ENCODE measurements at regions not wholly inside any gene's neighbourhood (a gene's known extent, or its start where the extent isn't known, plus 50 kb on each side); places are given as distances from the start of the nearest gene placed in this dataset.
"Not testable (repeated sequence)": the region's sequence is repeated elsewhere in the genome, so short reads cannot be mapped to it uniquely, and the experiment has no call there.

- no peak for DNase-seq
Measured at GRCh38 chr5:120153551-120153950, 310.5 kb upstream of the PRR16 start.

DNA sequence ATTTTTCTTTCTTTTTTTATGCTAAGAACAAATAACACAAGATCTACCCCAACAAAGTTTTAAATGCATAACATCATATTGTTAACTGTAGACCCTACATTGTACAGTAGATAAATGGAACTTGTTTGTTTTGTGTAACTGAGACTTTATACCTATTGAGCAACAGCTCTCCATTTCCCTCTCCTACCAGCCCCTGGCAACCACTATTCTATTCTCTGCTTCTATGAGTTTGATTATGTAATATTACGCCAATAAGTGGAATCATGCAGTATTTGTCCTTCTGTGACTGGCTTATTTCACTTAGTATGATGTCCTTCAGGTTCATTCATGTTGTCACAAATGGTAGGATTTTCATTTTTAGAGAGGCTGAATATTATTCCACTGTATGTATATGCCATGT lies 308.2 kb upstream of the PRR16 start:
- no peak for DNase-seq

GRCh38 chr5:120158211-120158610 lies 305.9 kb upstream of the PRR16 start:
- DNase-seq = no peak

- no peak for DNase-seq
Measured at GRCh38 chr5:120159155-120159554, 304.9 kb upstream of the PRR16 start.

DNA sequence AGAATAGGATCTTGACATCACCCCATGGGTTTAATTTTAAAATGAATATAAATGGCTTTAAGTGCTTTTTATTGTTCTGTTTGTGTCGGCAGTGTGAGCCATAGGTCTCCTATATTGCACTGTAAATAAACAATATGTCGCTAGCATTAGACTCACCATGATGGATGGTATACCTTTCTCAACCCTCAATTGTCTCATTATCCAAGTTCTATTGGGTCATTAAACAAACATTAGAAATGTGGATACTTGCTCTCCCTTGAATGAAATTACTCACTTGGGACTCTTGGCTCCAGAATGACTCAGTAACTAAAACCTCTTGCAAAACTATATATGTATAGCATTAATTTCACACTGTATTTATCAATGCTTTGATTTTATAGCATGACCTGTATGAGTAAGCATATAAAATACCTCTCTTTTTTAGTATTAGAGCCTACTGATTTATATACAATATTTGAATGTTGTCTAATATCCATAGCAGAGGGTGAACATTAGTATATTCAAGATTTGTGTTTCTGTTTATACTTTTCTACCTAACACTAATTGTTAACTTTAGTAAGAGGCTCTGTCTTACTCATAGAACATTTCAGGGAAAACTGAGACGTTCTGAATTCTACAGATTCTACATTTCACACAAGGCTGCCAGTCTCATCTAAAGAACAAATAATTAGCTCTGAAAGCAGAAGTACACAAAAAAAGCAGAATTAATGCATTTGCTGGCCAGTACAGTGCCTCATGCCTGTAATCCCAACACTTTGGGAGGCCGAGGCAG lies 303.8 kb upstream of the PRR16 start:
- no peak for DNase-seq

DNA sequence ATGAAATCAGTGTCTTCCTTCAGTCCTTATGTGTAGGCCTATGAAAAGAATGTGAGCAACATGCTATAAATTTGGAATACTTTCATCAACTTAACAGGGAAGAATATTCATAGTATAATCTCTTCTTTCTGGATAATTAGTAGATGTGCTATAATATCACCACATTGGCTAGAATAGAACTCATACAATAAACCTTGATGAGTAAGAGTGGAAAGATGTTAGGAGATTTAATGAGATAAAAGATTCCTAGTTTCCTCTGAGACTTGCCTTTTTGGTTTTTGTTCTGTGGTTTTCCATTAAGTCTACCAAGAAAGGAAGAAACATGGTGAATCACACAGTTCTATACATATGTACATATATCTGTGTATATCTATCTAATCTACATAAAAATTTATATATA lies 301.8 kb upstream of the PRR16 start:
- no peak for DNase-seq

DNA sequence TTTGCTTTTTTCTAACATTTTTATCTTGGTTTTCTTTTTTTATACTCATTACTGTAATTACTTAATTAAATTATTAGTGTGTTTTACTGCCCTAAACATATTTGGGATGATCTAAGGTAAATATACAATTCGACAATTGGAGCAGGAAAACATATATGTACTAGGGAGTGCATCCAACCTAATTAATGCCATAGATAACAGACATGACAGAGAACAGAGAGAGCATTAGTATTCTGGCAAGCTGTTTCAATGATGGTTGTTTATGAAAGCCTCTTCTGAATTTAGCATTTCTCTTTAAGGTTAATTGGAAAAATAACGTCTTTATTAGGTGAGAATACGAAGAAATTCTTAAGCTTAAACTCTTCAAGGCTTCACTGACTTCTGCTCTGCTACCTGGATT lies 300.1 kb upstream of the PRR16 start:
- no peak for DNase-seq

GRCh38 chr5:120164986-120165385 lies 299.1 kb upstream of the PRR16 start:
- DNase-seq = no peak

GRCh38 chr5:120173125-120173524 lies 291.0 kb upstream of the PRR16 start:
- no peak for DNase-seq

DNA sequence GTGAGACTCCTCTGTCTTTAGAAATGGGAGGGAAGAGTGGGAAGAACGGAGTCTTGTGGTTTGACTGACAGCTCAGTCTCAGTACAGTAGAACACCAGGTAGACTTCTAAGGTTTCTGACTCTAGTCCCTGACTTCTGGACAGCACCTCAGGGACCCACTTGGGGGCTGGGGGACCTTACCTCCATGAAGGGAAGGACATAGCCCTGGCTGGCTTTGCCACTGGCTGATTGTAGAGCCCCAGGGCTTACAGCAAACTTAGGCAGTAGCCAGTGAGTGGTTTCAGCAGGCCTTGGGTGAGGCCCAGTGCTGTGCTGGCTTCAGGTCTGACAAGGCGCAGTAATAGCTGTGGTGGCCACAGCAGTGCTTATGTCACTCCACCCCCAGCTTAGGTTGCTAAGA lies 290.0 kb upstream of the PRR16 start:
- no peak for DNase-seq

- DNase-seq = not testable (repeated sequence)
Measured at GRCh38 chr5:120181238-120181637, 282.9 kb upstream of the PRR16 start.

DNA sequence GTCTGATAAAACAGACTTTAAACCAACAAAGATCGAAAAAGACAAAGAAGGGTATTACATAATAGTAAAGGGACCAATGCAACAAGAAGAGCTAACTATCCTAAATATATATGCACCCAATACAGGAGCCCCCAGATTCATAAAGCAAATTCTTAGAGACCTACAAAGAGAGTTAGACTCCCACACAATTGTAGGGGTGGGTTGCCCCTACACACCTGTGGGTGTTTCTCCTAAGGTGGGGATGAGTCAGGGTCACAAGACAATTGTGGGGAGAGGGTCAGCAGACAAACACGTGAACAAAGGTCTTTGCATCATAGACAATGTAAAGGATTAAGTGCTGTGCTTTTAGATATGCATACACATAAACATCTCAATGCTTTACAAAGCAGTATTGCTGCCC lies 269.4 kb upstream of the PRR16 start:
- not testable (repeated sequence) for DNase-seq

- DNase-seq = no peak
Measured at GRCh38 chr5:120199559-120199958, 264.5 kb upstream of the PRR16 start.

DNA sequence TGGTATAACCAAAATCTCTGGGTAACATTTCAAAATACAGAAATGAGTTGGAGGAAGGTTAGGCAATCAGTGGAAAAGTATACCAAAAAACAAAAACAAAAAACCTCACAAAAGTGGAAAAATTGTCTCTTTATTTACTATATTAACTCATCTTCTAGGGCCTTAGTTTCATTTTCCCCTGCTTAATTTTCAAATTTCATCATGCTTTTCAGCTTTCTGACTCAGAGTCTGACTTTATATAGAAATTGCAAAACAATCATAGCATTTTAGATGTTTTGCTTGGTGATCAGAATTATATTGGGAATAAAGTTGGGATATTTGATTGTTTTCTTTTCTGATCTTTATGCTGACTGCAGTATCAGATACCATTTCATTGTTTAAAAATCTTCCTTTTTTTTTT lies 257.0 kb upstream of the PRR16 start:
- no peak for DNase-seq

DNA sequence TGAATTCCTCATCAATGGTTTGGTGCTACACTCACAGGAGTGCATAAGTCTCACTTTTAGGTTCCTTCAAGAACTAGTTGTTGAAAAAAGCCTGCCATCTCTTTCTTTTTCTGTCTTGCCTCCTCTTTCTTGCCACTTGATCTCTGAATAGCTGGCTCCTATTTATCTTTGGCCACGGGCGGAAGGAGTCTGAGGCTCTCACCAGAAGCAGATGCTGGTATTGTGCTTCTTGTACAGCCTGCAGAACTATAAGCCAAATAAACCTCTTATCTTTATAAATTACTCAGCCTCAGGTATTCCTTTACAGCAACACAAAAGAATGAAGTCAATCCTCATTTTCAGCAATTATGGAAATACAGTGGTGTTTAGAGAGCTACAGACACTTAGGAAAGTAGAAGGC lies 247.1 kb upstream of the PRR16 start:
- DNase-seq = no peak

DNA sequence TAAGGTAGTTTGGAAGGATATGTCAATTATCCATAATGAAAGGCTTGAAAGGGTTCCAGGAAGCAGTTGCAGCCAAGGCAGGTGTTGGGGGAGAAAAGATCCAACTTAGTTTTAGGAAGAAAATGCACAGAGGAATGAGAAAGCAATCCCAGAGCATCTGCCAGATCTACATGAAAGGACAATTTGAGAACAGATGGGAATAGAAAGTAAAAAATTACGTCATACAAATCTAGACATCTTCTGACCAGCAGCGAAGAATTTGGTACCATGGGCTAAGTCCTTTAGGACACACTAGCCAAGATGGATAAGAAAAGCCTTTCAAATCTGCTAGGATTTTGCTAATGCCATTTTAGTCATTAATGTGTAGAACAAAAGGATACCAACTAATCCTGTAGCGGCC lies 244.1 kb upstream of the PRR16 start:
- DNase-seq = no peak

DNA sequence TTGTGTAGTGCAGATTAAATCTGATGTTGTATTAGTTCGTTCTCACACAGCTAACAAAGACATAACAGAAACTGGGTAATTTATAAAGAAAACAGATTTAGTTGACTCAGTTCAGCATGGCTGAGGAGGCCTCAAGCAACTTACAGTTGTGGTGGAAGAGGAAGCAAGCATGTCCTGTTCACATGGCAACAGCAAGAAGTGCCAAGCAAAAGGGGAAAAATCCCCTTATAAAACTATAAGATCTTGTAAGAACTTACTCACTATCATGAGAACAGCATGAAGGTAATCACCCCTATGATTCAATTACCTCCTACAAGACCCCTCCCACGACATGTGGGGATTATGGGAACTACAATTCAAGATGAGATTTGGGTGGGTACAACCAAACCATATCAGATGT lies 238.6 kb upstream of the PRR16 start:
- no peak for DNase-seq

- no peak for DNase-seq
Measured at GRCh38 chr5:120228262-120229031, 235.7 kb upstream of the PRR16 start.

- DNase-seq = no peak
Measured at GRCh38 chr5:120229036-120229435, 235.1 kb upstream of the PRR16 start.

DNA sequence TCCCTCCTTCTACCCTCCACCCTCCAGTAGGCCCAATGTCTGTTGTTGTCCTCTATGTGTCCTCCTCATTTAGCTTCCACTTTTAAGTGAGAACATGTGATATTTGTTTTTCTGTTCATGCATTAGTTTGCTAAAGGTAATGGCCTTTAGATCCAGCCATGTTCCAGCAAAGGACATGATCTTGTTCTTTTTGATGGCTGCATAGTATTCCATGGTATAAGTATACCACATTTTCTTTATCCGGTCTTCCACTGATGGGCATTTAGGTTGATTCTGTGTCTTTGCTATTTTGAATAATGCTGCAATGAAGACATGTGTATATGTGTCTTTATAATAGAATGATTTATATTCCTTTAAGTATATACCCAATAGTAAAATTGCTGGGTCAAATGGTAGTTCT lies 232.5 kb upstream of the PRR16 start:
- DNase-seq = no peak

GRCh38 chr5:120236360-120236759 lies 227.7 kb upstream of the PRR16 start:
- no peak for DNase-seq

GRCh38 chr5:120239086-120239485 lies 225.0 kb upstream of the PRR16 start:
- DNase-seq = no peak

GRCh38 chr5:120240706-120241105 lies 223.4 kb upstream of the PRR16 start:
- DNase-seq = no peak

DNA sequence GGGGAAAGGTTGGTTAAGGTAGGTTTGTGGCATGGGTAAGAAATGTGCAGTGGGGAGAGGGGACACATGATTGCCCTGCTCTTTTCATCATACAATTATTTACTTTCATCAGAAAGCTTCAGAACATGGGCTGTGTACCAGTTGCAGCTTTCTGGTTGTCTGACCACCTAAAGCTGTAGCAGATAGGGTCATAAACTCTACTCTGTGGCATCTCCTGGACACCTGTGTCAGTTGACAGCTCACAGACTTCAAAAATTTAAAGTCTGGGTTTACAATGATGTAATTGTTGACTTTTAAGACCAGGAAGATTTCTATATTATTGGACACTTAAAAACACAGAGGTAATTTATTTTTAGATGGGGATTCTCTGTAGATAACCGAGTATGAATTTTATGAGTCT lies 222.7 kb upstream of the PRR16 start:
- no peak for DNase-seq

- DNase-seq = no peak
Measured at GRCh38 chr5:120251898-120252297, 212.2 kb upstream of the PRR16 start.

All from stimulated activated naive CD4-positive, alpha-beta T cell (primary cell).